Stimulated activated CD8-positive, alpha-beta memory T cell treated with anti-CD3 and anti-CD28 coated beads, Interleukin-15, amount 100 ng/mL, for 4 hours (primary cell): ENCODE measurements at regions not wholly inside any gene's neighbourhood (a gene's known extent, or its start where the extent isn't known, plus 50 kb on each side); places are given as distances from the start of the nearest gene placed in this dataset.
"Not testable (repeated sequence)": the region's sequence is repeated elsewhere in the genome, so short reads cannot be mapped to it uniquely, and the experiment has no call there.

ENCODE experiments used
- DNase-seq, 2 donors: peaks; one replicate each; pipeline ENCODE4 v3.0.0-alpha.2; 2020; ENCODE audit warnings: low read depth in 2 of 2

GRCh38 chr13:44814161-44814560 is 175.1 kb downstream of the NUFIP1 start:
- DNase-seq, result no peak

GRCh38 chr13:44812818-44813217 is 176.5 kb downstream of the NUFIP1 start:
- no peak for DNase-seq

GRCh38 chr13:44810061-44810840 is 179.0 kb downstream of the NUFIP1 start:
- no peak for DNase-seq

GRCh38 chr13:44809190-44809589 is 180.1 kb downstream of the NUFIP1 start:
- DNase-seq, result no peak

- no peak for DNase-seq
Observed at GRCh38 chr13:44808185-44808584, 181.1 kb downstream of the NUFIP1 start.

GRCh38 chr13:44807449-44808034 is 181.7 kb downstream of the NUFIP1 start:
- DNase-seq, result no peak

- DNase-seq, result no peak
Observed at GRCh38 chr13:44806826-44807225, 182.4 kb downstream of the NUFIP1 start.

GRCh38 chr13:44805585-44805984 is 183.7 kb downstream of the NUFIP1 start:
- DNase-seq, result no peak

- no peak for DNase-seq
Observed at GRCh38 chr13:44803390-44803789, 185.9 kb downstream of the NUFIP1 start.

- no peak for DNase-seq
Observed at GRCh38 chr13:44802491-44802890, 186.8 kb downstream of the NUFIP1 start.

- DNase-seq, result no peak
Observed at GRCh38 chr13:44801990-44802389, 187.3 kb downstream of the NUFIP1 start.

GRCh38 chr13:44800626-44801025 is 188.6 kb downstream of the NUFIP1 start:
- DNase-seq, result no peak

- no peak for DNase-seq
Observed at GRCh38 chr13:44797685-44798084, 191.6 kb downstream of the NUFIP1 start.

GRCh38 chr13:44796597-44797490 is 192.4 kb downstream of the NUFIP1 start:
- no peak for DNase-seq

GRCh38 chr13:44796039-44796438 is 193.2 kb downstream of the NUFIP1 start:
- DNase-seq, result not testable (repeated sequence)

GRCh38 chr13:44795176-44795575 is 194.1 kb downstream of the NUFIP1 start:
- DNase-seq, result no peak

GRCh38 chr13:44792096-44792495 is 197.2 kb downstream of the NUFIP1 start:
- DNase-seq, result no peak

- DNase-seq, result no peak
Observed at GRCh38 chr13:44790289-44790688, 199.0 kb downstream of the NUFIP1 start.

- no peak for DNase-seq
Observed at GRCh38 chr13:44787617-44788016, 201.7 kb downstream of the NUFIP1 start.

GRCh38 chr13:44786756-44787155 is 202.5 kb downstream of the NUFIP1 start:
- DNase-seq, result no peak

GRCh38 chr13:44785401-44785800 is 203.9 kb downstream of the NUFIP1 start:
- no peak for DNase-seq

- no peak for DNase-seq
Observed at GRCh38 chr13:44784708-44785080, 204.6 kb downstream of the NUFIP1 start.
